HG02678 (cell line): ENCODE measurements at regions not wholly inside any gene's neighbourhood (a gene's known extent, or its start where the extent isn't known, plus 50 kb on each side); places are given as distances from the start of the nearest gene placed in this dataset.
A peak's percentile ranks its signal among the peaks of the same experiment; 100 is the strongest.

Experiments
- ATAC-seq: cut with Tn5 transposase; IDR thresholded peaks from one replicate; pipeline ENCODE4 v1.9.1; 2021; ENCODE audit warnings: mild to moderate bottlenecking, moderate library complexity; ENCODE audit not compliant: unreplicated experiment

DNA sequence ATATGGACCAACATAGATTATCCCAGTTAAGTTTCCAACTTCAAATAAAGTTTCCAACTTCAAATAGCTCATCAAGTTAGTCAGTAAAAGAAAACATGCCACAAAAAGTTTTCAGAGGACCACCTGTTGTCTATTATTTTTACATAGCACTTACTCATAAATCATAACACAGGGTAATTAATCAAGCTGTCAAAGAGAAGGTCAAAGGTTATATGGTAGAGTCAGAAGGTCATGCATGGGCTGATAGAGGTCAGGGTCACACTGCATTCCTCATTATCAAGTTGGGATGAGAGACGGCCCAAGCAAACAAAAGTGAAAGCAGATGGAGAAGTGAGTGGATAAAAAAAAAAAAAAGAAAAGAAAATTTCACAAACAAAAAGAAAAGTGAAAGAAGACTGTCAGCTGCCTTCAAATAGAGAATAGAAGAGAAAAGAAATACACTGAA, 145.5 kb upstream of the POU5F2 start:
- peak; percentile 48 for ATAC-seq

DNA sequence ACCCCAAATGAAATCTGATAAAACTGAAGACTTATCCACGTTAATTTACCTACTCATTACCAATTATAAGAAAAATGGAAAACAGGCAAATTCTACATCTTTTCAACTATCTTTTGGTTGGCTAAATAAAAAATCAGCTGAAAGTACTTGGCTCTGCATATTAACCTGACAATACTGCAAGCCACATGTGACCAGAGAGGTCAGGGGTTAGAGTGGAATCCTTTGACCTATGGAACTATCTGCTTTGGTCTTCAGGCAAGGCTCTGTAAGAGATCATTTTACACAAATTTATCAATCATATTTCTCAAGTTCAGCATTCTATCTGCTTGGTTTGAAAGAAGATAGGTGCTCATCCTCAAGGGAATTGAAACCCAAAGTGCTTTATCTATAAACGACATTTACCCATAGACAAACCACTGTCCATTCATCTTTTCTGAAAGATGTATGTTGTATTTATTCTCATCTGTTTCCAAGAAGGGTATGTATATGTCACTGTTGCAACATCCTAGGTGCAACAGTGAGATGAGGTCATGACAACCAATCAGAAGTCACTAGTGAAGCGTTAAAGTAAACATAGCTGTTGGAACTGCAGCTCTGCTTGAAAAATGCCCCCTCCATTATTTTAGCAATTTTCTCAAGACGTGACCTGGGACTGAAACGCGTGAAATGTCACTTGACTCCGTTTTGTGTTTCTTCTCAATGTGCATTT, 144.9 kb upstream of the POU5F2 start:
- ATAC-seq = no peak

DNA sequence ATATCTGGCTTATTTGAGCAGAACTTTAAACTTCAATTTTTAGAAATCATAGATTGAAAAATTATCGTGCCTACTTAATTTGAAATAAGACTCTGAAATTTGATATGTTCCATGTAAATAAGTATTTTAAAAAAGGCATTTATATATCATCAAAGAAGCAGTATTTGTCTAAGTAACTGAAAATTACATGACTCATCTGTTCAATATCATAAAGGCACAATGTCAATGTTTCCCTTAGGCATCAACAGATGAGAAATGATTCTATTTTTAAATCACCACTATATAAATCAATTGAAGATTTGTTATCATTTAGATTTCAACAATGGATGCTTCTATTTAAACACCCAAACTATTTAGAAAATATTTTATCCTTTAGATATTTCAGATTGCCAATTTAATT, 142.9 kb upstream of the POU5F2 start:
- ATAC-seq = no peak

DNA sequence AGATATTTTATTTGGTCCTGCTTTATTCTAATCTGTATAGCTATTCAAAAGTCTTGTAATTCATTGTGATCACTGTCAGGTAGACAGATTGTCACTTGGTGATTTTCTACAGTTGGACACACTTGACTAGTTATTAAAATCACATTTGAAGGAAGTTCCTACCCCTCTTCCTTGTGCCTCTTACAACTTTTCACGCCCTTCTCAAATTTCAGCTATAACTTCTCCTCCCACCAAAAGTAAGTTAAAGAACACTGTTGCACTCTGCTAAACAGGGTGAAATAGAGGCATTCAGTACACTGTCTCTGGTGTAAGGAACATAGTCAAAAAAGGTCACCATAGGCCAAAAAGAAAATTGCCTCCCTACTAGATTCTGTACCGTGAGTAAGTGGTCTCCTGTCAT, 142.1 kb upstream of the POU5F2 start:
- no peak for ATAC-seq

DNA sequence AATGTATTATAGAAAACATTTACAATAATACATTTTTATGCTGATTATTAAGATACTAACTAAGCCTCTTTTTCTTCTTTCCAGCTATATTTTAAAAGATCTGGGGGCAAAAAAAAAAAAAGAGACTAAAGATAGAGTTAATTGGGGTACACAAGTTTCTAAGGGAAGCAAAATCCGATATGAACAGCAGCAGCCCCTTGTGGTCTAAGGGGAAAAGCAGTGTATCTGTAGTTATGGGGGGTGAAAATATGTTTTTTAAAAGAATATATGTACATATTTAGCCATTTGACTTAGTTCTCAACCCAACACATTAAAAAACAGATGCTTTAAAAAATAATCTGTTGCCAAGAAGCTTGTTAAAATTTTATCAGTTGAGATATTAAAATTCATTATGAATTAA, 134.3 kb upstream of the POU5F2 start:
- no peak for ATAC-seq

DNA sequence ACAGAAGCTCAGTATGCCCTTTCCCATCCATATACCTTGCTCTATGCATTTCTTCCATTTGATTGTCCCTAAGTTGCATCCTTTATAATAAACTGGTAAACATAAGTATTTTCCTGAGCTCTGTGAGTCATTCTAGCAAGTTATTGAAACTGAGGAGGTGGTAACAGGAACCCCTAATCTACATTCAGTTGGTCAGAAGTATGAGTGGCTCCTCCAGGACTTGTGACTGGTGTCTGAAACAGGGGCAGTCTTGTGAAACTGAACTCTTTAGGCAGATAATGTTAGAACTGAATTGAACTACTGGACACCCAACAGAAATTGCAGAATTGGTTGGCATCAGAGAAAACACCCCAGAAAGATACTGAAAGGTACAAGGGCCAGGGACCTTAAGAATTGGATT, 133.1 kb upstream of the POU5F2 start:
- peak; percentile 67 for ATAC-seq

DNA sequence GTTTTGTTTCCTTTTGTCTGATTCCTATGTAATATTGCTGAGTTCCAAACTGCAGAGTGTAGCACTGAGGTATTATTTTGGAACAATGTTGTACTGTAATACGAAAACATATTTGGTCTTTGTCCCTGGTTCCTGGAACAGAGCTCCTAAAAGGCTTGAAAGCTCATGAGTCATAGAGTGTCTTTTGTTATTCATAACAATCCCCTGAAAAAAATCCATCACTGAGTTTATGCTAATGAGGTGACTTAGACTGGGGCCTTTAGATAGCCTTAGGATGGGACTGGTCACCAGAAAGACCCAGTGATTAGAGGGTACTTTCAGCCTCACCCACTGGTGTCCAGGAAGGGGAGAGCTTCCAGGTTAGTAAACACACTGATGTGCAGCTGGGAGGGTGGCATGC, 132.7 kb upstream of the POU5F2 start:
- ATAC-seq = peak; percentile 68

DNA sequence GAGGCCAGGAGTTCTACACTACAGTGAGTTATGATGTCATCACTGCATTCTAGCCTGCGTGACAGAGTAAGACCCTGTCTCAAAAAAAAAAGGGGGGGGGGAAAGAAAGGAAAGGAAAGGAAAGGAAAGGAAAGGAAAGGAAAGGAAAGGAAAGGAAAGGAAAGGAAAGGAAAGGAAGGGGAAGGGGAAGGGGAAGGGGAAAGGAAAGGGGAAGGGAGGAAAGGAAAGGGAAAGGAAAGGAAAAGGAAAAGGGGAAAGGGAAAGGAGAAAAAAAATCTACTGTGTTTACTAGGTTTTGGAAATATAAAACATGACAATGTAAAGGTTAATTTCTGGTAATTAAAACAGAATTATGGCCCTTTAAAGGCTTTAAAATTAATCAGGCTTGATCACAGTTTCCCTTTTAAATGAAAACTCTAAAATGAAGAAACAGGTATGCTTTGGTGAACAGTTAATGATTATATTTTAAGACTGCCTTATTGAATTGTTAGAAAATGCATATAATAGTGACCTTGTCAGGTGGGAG, 131.9 kb upstream of the POU5F2 start:
- no peak for ATAC-seq

DNA sequence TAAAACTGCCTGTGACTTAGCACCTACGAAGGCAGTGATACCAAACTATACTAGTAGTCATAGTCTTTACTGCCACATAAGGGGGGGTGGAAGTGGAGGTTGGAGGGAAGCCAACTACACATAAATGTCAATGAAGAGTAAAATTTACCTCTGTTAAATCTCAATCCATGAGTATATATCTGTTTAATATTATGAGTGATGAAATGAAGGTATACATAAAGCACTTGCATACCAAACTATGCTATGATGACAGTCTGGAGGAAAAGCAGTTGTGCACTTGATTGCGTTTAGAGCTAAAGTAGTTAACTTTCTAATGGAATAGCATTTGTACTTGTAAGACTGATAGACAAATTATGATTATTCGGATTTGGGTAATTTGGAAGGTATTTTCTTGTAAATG, 129.2 kb upstream of the POU5F2 start:
- no peak for ATAC-seq

DNA sequence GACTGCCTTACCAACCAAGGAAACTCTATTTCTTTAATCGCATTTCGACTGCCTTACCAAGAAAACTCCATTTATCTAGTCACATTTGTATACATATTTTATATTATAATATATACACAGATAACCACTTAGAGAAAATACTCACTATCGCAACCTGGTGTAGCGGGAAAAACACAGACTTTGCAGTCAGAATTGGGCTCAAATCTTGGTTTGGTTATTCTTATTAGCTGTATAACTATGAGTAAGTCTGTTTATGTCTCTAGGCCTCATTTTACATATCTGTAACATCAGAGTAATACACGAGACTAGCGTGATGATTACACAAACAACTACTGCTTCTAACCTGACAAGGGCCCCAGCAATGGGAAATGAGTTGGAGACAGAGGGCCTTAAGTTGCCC, 127.5 kb upstream of the POU5F2 start:
- no peak for ATAC-seq

DNA sequence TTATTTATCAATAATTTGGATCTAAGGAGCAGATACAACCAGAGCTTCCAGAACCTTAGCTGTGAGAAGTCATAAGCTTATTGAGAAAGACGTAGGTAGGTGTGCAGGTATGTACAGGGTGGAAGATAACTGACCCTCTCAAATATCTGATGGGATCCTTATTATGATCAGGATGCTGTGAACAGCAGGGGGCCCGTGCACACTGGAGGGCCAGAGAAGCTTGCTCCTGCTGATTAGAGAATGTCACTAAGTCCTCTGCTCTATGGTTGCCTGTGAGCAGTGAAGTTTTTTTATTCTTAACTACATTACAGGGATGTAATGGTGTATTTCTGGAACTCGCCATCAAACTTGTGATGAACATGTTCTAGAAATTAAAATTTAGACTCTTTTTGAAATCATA, 108.9 kb upstream of the POU5F2 start:
- ATAC-seq = no peak

DNA sequence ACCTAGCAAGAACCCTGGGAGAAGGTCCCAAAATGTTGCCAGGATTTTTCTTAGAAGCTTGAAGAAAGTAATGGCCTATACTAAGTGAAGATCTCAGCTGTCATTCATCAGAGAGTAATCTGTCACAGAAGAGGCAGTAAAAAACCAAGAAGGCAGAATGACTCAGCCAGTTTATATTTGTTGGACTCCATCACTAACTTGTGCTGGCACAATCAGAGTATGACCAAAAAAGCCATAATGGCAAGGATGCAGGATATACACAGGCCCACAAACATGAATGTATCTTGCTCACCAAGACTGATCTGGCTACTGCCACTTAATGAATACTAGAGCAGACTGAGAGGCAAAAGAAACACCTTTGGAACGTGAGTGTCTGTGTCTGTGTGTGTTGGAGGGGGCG, 104.0 kb upstream of the POU5F2 start:
- no peak for ATAC-seq

DNA sequence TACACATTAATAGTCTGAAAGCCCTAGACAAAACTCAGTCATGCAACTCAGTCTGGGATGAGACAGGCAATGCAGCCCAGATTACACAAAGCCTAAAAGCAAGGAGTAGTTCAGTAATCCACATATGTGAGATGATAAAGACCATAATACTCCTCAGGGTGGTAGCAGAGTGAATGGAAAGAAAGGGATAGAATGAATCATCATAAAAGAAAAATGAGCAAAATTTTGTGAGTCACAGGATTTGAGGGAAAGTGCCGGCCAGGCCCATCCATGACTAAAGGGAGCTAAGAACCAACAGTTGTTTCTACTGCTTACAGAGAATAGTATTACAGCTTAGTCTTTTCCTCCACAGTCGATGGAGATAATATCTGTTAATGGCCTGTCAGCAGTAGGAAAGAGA, 90.0 kb upstream of the POU5F2 start:
- ATAC-seq = no peak

DNA sequence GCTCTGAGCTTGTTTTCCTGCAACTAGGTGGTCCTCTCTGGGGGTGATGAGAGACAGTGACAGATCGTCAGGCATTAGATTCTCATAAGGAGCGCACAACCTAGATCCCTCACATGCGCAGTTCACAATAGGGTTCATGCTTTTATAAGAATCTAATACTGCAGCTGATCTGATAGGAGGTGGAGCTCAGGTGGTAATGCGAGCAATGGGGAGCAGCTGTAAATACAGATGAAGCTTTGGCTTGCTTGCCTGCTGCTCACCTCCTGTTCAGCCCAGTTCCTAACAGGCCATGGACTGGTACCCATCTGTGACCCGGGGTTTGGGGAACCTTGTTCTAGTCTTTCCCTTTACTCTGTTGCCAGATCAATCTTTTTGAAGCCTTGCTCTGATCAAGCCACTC, 89.5 kb upstream of the POU5F2 start:
- ATAC-seq = no peak

DNA sequence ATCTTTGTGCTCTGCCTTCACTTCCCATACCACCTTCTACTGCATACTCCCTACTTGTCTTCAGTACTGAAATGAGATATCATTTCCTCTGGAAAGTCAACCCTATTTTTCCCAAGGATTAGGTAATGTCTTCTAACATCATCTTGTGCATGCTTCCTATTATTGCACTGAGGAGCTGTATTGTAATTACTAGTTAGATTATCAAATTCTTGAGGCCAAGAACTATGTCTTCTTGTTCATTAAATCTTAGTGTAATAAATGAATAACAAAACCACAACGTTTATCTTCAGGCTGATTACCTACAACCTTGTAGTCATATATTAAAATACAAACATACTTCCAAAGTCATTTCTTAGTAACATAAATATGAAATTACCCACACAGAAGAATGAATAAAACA, 87.9 kb upstream of the POU5F2 start:
- ATAC-seq = no peak

DNA sequence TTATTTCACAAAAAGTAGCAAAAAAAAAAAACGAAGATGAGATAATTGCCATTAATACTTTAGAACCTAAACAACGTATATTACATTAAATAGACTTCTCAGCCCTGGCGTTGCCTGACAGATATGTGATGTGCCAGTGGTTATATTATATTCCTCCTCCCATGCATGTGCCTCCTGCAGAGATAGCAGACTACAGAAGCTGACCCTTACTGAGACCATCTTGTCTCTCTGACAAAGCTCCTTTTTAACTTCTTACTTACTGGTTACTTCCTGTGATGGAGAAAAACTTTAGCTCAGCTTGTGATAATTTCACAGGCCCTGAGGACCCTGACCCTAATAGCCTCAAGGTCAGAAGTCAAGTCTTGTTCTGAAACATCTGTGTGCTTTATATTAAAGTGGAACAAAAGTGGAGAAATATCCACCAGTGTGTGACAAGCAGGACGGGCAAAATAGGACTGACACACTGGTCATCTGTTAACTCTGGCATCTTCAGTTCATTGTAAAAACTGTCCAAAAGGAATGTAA, 80.6 kb upstream of the POU5F2 start:
- ATAC-seq = no peak

DNA sequence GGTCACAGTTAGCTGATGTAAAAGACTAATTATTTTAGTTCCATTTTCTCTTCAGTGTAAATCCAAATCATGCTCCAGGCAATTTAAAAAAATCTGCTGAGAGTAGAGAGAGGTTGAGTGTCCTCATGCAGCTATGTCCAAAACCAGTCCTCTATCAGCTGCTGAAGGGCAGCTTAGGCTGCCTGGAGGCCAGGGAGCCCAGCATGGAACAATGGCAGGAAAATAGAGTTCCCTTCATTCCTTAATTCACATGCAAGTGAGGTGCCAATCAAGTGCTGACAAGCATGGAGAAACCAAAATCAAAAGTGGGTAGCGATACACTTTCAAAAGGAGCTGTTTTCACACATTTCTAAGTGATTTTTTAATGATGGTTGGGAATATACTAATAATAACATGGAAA, 78.3 kb upstream of the POU5F2 start:
- no peak for ATAC-seq

DNA sequence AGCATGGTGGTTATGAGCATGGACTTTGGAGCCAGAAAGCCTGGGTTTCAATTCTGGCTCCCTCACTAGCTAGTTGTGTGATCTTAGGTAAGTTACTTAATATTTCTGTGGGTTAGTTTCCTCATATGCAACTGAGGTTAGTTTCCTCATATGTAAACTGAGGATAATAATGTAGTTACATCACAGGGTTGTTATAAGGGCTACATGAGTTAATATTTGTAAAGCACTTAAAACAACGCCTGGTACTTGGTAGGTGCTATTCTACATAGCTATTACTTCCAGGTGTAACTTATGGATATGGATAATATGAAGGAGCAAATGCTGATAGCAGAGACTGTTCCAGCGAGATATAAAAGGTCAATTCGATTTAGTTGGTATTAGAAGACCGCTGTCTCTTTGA, 69.4 kb upstream of the POU5F2 start:
- no peak for ATAC-seq

DNA sequence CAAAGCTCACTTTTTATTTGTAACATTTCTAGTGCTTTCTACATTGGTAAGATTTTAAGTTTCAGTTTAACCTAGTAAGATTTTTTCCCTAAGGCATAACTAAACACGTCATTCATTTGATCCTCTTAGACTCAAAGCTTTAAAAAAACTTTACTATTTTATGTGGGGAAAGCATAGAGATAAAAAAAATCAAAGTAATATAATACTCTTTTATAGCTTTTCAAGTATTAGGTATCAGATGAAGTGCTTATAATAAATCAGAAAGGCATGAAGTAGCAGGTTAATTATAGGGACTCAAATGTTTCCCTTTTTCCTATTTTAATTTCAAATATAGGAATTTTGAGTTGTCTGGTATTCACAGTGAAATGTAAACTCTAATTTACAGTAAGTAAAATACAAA, 68.0 kb upstream of the POU5F2 start:
- no peak for ATAC-seq

DNA sequence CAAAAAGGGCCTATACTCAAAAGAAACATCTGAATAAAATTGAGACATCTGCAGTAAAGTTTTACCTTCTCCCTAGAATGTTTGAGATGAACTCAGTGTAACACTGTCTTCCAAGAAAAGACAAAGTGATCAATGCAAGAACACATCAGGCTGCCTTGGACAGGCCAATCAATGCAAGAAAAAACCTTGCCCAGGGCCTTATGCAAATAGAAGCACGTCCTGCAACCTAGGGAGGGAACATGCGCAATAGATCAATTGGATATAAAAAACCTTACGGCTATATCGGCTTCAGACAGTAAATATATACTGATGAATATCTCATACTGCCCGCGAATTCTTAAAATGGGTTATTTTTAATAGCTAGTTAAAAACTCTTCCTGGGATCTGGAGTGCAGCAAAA, 66.4 kb upstream of the POU5F2 start:
- no peak for ATAC-seq

DNA sequence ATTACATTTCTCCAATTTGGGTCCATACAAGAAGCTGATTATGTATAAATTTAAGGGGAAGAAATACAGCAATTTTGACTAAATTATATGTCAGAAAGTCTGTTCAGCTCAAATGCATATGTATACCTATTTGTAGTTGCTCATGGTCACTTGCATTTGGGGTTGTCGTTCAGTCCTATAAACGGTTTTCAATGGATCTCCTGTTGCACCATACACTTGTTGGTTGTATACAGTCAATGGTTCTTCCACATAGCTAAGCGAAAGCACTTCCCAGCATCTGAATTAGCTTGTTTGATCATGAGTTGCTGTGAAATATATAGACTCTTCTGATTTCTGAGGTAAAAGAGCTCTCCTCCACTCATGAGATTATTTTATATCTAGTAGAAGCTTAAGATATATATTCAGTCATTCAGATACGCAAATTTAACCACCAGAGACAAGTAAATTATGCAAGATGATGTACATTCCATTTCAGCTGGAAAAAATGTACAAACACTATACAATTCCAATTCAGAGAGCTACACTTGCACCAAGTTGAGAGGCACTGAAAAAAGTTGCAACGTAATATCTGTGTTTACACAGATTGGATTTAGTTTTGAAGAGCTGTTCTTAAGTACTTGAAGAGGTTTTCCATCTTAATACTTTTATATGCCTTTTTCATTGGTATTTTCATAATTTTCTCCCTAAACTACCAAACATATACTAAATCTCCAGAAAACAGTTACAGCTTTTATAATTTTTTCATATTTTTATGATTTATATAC, 64.4 kb upstream of the POU5F2 start:
- no peak for ATAC-seq
